H1 (cell line): ENCODE measurements at regions not wholly inside any gene's neighbourhood (a gene's known extent, or its start where the extent isn't known, plus 50 kb on each side); places are given as distances from the start of the nearest gene placed in this dataset.

Experiments used
- CTCF ChIA-PET: fragments of 300-600 bp; sonication (Branson Sonifier 250); formaldehyde crosslinking; loops from one replicate; lab custom pipeline; 2021; ENCODE audit not compliant: partially characterized antibody; lab: Charles Lee
- POLR2A ChIA-PET: fragments of 300-600 bp; sonication (Branson Sonifier 250); formaldehyde crosslinking; loops from one replicate; lab custom pipeline; 2021; ENCODE audit warnings: inconsistent platforms; ENCODE audit not compliant: partially characterized antibody; lab: Charles Lee
- DNase-seq, 2 experiments: peaks; one replicate each; pipeline versions ENCODE4 v3.0.0 to v3.0.0-alpha.2; 2010 to 2022; ENCODE audit warnings: low spot score in 2 of 2, low read depth in 1 of 2, mixed read lengths in 1 of 2
- FAIRE-seq: peaks from 2 replicates; lab custom pipeline; 2011; peaks lifted over from hg19 to GRCh38; lab: Jason Lieb, UNC
- H2AFZ ChIP-seq: 2 replicates; pipeline ENCODE4 v1.8.1; 2012; ENCODE audit warnings: low read length, inconsistent platforms
- H2AK5ac ChIP-seq: 2 replicates; pipeline ENCODE4 v1.6.1; 2013; ENCODE audit warnings: low read depth, low read length
- H2BK120ac ChIP-seq: replicated peaks from 2 replicates; pipeline ENCODE3; 2013; ENCODE audit warnings: low read depth, low read length, inconsistent platforms
- H2BK12ac ChIP-seq: 2 replicates; pipeline ENCODE4 v1.6.1; 2013; ENCODE audit warnings: low read depth, low read length
- H2BK15ac ChIP-seq: 2 replicates; pipeline ENCODE4 v1.6.1; 2013; ENCODE audit warnings: low read length
- H2BK20ac ChIP-seq: 2 replicates; pipeline ENCODE4 v1.6.1; 2013; ENCODE audit warnings: low read length
- H2BK5ac ChIP-seq: 2 replicates; pipeline ENCODE4 v1.6.1; 2013; ENCODE audit warnings: low read depth, low read length
- H3K14ac ChIP-seq: 2 replicates; pipeline ENCODE4 v1.6.1; 2013; ENCODE audit warnings: inconsistent platforms; ENCODE audit not compliant: insufficient read length
- H3K18ac ChIP-seq: 2 replicates; pipeline ENCODE4 v1.6.1; 2013; ENCODE audit warnings: low read length; ENCODE audit errors: extremely low read depth
- H3K23ac ChIP-seq: 2 replicates; pipeline ENCODE4 v1.6.1; 2013; ENCODE audit warnings: inconsistent platforms; ENCODE audit not compliant: insufficient read length
- H3K23me2 ChIP-seq: 2 replicates; pipeline ENCODE4 v1.6.1; 2013; ENCODE audit warnings: low read depth, low read length
- H3K27ac ChIP-seq: 2 replicates; pipeline ENCODE4 v1.6.1; 2011; ENCODE audit warnings: low read depth, low read length, inconsistent platforms
- H3K27me3 ChIP-seq, 4 experiments: replicated peaks in 1 of 4; 1 replicate in 1 of 4; 2 replicates in 3 of 4; pipeline versions ENCODE4 v1.6.1 to v1.8.1; 2011 to 2013; ENCODE audit warnings: low read length in 3 of 4, mild to moderate bottlenecking in 3 of 4, inconsistent platforms in 2 of 4, mixed read lengths in 2 of 4, moderate library complexity in 1 of 4; ENCODE audit not compliant: control insufficient read depth in 3 of 4, insufficient read depth in 3 of 4; ENCODE audit errors: extremely low read depth in 1 of 4
- H3K36me3 ChIP-seq, 4 experiments: 2 replicates each; pipeline versions ENCODE4 v1.6.1 to v1.8.1; 2011 to 2013; ENCODE audit warnings: mild to moderate bottlenecking in 4 of 4, low read length in 3 of 4, moderate library complexity in 2 of 4, control low read depth in 1 of 4, inconsistent platforms in 1 of 4; ENCODE audit not compliant: insufficient read depth in 4 of 4, control insufficient read depth in 2 of 4
- H3K4ac ChIP-seq: replicated peaks from 2 replicates; pipeline ENCODE3; 2013; ENCODE audit warnings: low read length, low read depth, mixed read lengths, inconsistent platforms; ENCODE audit not compliant: insufficient read length
- H3K4me1 ChIP-seq, 4 experiments: replicated peaks in 1 of 4; 1 replicate in 1 of 4; 2 replicates in 3 of 4; pipeline versions ENCODE4 v1.6.1 to v1.8.1; 2011 to 2013; ENCODE audit warnings: low read length in 3 of 4, inconsistent platforms in 2 of 4, mixed read lengths in 1 of 4; ENCODE audit not compliant: insufficient read depth in 4 of 4, control insufficient read depth in 3 of 4
- H3K4me2 ChIP-seq, 2 experiments: 2 replicates each; pipeline versions ENCODE4 v1.6.1 to v1.8.1; 2011 to 2013; ENCODE audit warnings: low read depth in 2 of 2, low read length in 2 of 2, control low read depth in 1 of 2, inconsistent platforms in 1 of 2, mild to moderate bottlenecking in 1 of 2; ENCODE audit not compliant: insufficient read depth in 1 of 2
- H3K4me3 ChIP-seq, 4 experiments: fragments of 200-600, 300-600 bp in 1 of 4; sonication (generic), shearing (Covaris generic), sonication (Bioruptor Twin) in 1 of 4; 2 replicates each; pipeline versions ENCODE4 v1.5.1 to v1.8.1; 2011 to 2016; ENCODE audit warnings: low read length in 4 of 4, low read depth in 3 of 4, control low read depth in 2 of 4, inconsistent platforms in 2 of 4, mild to moderate bottlenecking in 2 of 4, mixed read lengths in 1 of 4, moderate library complexity in 1 of 4; ENCODE audit not compliant: insufficient read depth in 2 of 4; ENCODE audit errors: extremely low read depth in 1 of 4
- H3K56ac ChIP-seq: replicated peaks from 2 replicates; pipeline ENCODE3; 2013; ENCODE audit warnings: low read depth, mild to moderate bottlenecking, mixed read lengths, low read length, inconsistent platforms; ENCODE audit not compliant: insufficient read length
- H3K79me1 ChIP-seq: 2 replicates; pipeline ENCODE4 v1.6.1; 2013; ENCODE audit warnings: low read depth, low read length, control low read depth
- H3K79me2 ChIP-seq, 2 experiments: 2 replicates each; pipeline versions ENCODE4 v1.6.1 to v1.8.1; 2012 to 2013; ENCODE audit warnings: low read length in 2 of 2, mild to moderate bottlenecking in 2 of 2, inconsistent platforms in 1 of 2; ENCODE audit not compliant: insufficient read depth in 2 of 2, control insufficient read depth in 1 of 2
- H3K9ac ChIP-seq, 4 experiments: replicated peaks in 1 of 4; 1 replicate in 1 of 4; 2 replicates in 3 of 4; pipeline versions ENCODE4 v1.6.1 to v1.8.1; 2011 to 2013; ENCODE audit warnings: low read depth in 3 of 4, low read length in 3 of 4, control low read depth in 2 of 4, mild to moderate bottlenecking in 2 of 4, moderate library complexity in 2 of 4, inconsistent platforms in 1 of 4; ENCODE audit errors: extremely low read depth in 1 of 4
- H3K9me3 ChIP-seq, 2 experiments: 2 replicates each; pipeline versions ENCODE4 v1.6.1 to v1.8.1; 2012 to 2013; ENCODE audit warnings: mild to moderate bottlenecking in 2 of 2, moderate library complexity in 2 of 2, control low read depth in 1 of 2, inconsistent platforms in 1 of 2, low read depth in 1 of 2, low read length in 1 of 2, mixed read lengths in 1 of 2; ENCODE audit not compliant: insufficient read depth in 2 of 2
- H4K20me1 ChIP-seq, 2 experiments: replicated peaks in 1 of 2; 2 replicates each; pipeline versions ENCODE3 to v1.8.1; 2011 to 2013; ENCODE audit warnings: inconsistent platforms in 2 of 2, low read length in 2 of 2, mild to moderate bottlenecking in 1 of 2; ENCODE audit not compliant: insufficient read depth in 2 of 2, control insufficient read depth in 1 of 2
- H4K5ac ChIP-seq: 2 replicates; pipeline ENCODE4 v1.6.1; 2013; ENCODE audit warnings: low read length, low read depth, mixed read lengths, inconsistent platforms; ENCODE audit not compliant: insufficient read length
- H4K8ac ChIP-seq: 2 replicates; pipeline ENCODE4 v1.8.0; 2013; ENCODE audit warnings: mild to moderate bottlenecking, moderate library complexity, low read length, inconsistent platforms; ENCODE audit not compliant: insufficient read depth; ENCODE audit errors: extremely low read depth
- H4K91ac ChIP-seq: replicated peaks from 2 replicates; pipeline ENCODE3; 2013; ENCODE audit warnings: low read length, mixed read lengths, inconsistent platforms; ENCODE audit not compliant: insufficient read length
- CBX5 ChIP-seq: fragments of 300-800, 300-1000 bp; sonication (generic); IDR thresholded peaks from 2 replicates; pipeline ENCODE4 v1.7.1; 2016; ENCODE audit warnings: antibody characterized with exemption, low read length, low read depth
- CBX8 ChIP-seq: fragments of 300-800, 300-1000 bp; sonication (generic); IDR thresholded peaks from 2 replicates; pipeline ENCODE4 v1.7.1; 2016; ENCODE audit warnings: low read depth, low read length, borderline replicate concordance
- JUND ChIP-seq: IDR thresholded peaks from 2 replicates; pipeline ENCODE4 v1.6.1; 2011; ENCODE audit warnings: mild to moderate bottlenecking, improper control_type of control experiment, low read length
- NRF1 ChIP-seq: IDR thresholded peaks from 2 replicates; pipeline ENCODE4 v1.6.1; 2011; ENCODE audit warnings: mild to moderate bottlenecking, low read depth, low read length, improper control_type of control experiment
- RNF2 ChIP-seq: fragments of 200-900, 300-1000 bp; sonication (generic); IDR thresholded peaks from 2 replicates; pipeline ENCODE4 v1.7.1; 2016; ENCODE audit warnings: borderline replicate concordance, low read depth, mild to moderate bottlenecking, antibody characterized with exemption, low read length; ENCODE audit not compliant: poor library complexity, severe bottlenecking; ENCODE audit errors: missing control alignments
- WGBS, 2 experiments: shearing (Covaris generic) in 1 of 2; methylation state at CpG; one replicate each; pipeline versions ENCODE4 v1.1.6 to v1.1.7; 2013 to 2015; ENCODE audit warnings: low lambda C conversion rate in 2 of 2, mixed read lengths in 2 of 2, inconsistent platforms in 1 of 2, low coverage in 1 of 2, missing lambda C conversion rate in 1 of 2; ENCODE audit not compliant: insufficient replicate concordance in 2 of 2, insufficient coverage in 1 of 2, insufficient read length in 1 of 2; ENCODE audit errors: extremely low coverage in 1 of 2, missing lambda C conversion rate in 1 of 2; 5-methylcytosine and 5-hydroxymethylcytosine counted together

GRCh38 chr10:10758306-10758705 lies 259.4 kb upstream of the CELF2 start:
- POLR2A ChIA-PET, result no interaction called here
- no peak for DNase-seq
- H2AK5ac ChIP-seq, result no peak overlapping the region
- no peak overlapping the region for H4K5ac ChIP-seq
- no peaks in the 10 kb centered on the region for H4K20me1 ChIP-seq
- no peak overlapping the region for H4K91ac ChIP-seq
- no peak for FAIRE-seq
- H3K9me3 ChIP-seq, result no peaks in the 10 kb centered on the region
- no peaks in the 10 kb centered on the region for H3K23me2 ChIP-seq
- H3K9ac ChIP-seq, result no peak overlapping the region
- no peak overlapping the region for H3K18ac ChIP-seq
- H3K4ac ChIP-seq, result no peak overlapping the region
- CTCF ChIA-PET, result no interaction called here
- H3K23ac ChIP-seq, result no peak overlapping the region
- H2BK20ac ChIP-seq, result no peak overlapping the region
- TF ChIP-seq NRF1 (no peak), JUND (no peak), RNF2 (no peak), CBX5 (no peak), CBX8 (no peak)
- H3K36me3 ChIP-seq, result no peaks in the 10 kb centered on the region
- H3K56ac ChIP-seq, result no peak overlapping the region
- no peaks in the 10 kb centered on the region for H3K4me1 ChIP-seq
- H3K27ac ChIP-seq, result no peak overlapping the region
- H2BK5ac ChIP-seq, result no peak overlapping the region
- H3K79me2 ChIP-seq, result no peaks in the 10 kb centered on the region
- no peak overlapping the region for H3K4me2 ChIP-seq
- H3K27me3 ChIP-seq, result no peaks in the 10 kb centered on the region
- no peak overlapping the region for H2BK12ac ChIP-seq
- H3K79me1 ChIP-seq, result no peaks in the 10 kb centered on the region
- no peak overlapping the region for H4K8ac ChIP-seq
- H3K14ac ChIP-seq, result no peak overlapping the region
- WGBS, 2 experiments, result 91% methylated on average over 4 of the region's 4 CpGs; no CpG with 5 or more reads in 1 of the 2 experiments
- H2BK120ac ChIP-seq, result no peak overlapping the region
- H2AFZ ChIP-seq, result peak overlapping the region; percentile 11; the same call in 1 of the 2 replicates
- no peak overlapping the region for H3K4me3 ChIP-seq
- no peak overlapping the region for H2BK15ac ChIP-seq
